ENCODE measurements at regions not wholly inside any gene's neighbourhood (a gene's known extent, or its start where the extent isn't known, plus 50 kb on each side); places are given as distances from the start of the nearest gene placed in this dataset.
"Not testable (repeated sequence)": the region's sequence is repeated elsewhere in the genome, so short reads cannot be mapped to it uniquely, and the experiment has no call there.

- DNase-seq = no peak
Measured at GRCh38 chr7:68321776-68322496, 1276.3 kb upstream of the AUTS2 start.

GRCh38 chr7:68324621-68325020, 1273.7 kb upstream of the AUTS2 start:
- no peak for DNase-seq

- no peak for DNase-seq
Measured at GRCh38 chr7:68334216-68334615, 1264.1 kb upstream of the AUTS2 start.

GRCh38 chr7:68334636-68335272, 1263.5 kb upstream of the AUTS2 start:
- DNase-seq = no peak

GRCh38 chr7:68336594-68336993, 1261.7 kb upstream of the AUTS2 start:
- DNase-seq = no peak

- DNase-seq = no peak
Measured at GRCh38 chr7:68348401-68348800, 1249.9 kb upstream of the AUTS2 start.

- DNase-seq = no peak
Measured at GRCh38 chr7:68362745-68363518, 1235.3 kb upstream of the AUTS2 start.

GRCh38 chr7:68364886-68365625, 1233.2 kb upstream of the AUTS2 start:
- no peak for DNase-seq

GRCh38 chr7:68371985-68372384, 1226.3 kb upstream of the AUTS2 start:
- no peak for DNase-seq

GRCh38 chr7:68376131-68376661, 1222.1 kb upstream of the AUTS2 start:
- no peak for DNase-seq

- no peak for DNase-seq
Measured at GRCh38 chr7:68381731-68382130, 1216.5 kb upstream of the AUTS2 start.

- no peak for DNase-seq
Measured at GRCh38 chr7:68384581-68384980, 1213.7 kb upstream of the AUTS2 start.

GRCh38 chr7:68393051-68393450, 1205.2 kb upstream of the AUTS2 start:
- no peak for DNase-seq

GRCh38 chr7:68394131-68394530, 1204.1 kb upstream of the AUTS2 start:
- DNase-seq = no peak

GRCh38 chr7:68399991-68400590, 1198.2 kb upstream of the AUTS2 start:
- no peak for DNase-seq

- no peak for DNase-seq
Measured at GRCh38 chr7:68400783-68401182, 1197.5 kb upstream of the AUTS2 start.

GRCh38 chr7:68401313-68401712, 1197.0 kb upstream of the AUTS2 start:
- DNase-seq = no peak

- DNase-seq = no peak
Measured at GRCh38 chr7:68406480-68406879, 1191.8 kb upstream of the AUTS2 start.

- no peak for DNase-seq
Measured at GRCh38 chr7:68407460-68407859, 1190.8 kb upstream of the AUTS2 start.

GRCh38 chr7:68408873-68409272, 1189.4 kb upstream of the AUTS2 start:
- no peak for DNase-seq

GRCh38 chr7:68409851-68410250, 1188.4 kb upstream of the AUTS2 start:
- no peak for DNase-seq

GRCh38 chr7:68410693-68411092, 1187.6 kb upstream of the AUTS2 start:
- not testable (repeated sequence) for DNase-seq

- DNase-seq = no peak
Measured at GRCh38 chr7:68411742-68412141, 1186.5 kb upstream of the AUTS2 start.
